Upper lobe of left lung (tissue), 4 donors: ENCODE measurements at regions not wholly inside any gene's neighbourhood (a gene's known extent, or its start where the extent isn't known, plus 50 kb on each side); places are given as distances from the start of the nearest gene placed in this dataset.

Source experiments
- POLR2AphosphoS5 ChIP-seq, 2 donors: sonication (generic); formaldehyde crosslinking; IDR thresholded peaks; one replicate each; pipeline ENCODE4 v1.5.1; 2017; ENCODE audit warnings: antibody characterized with exemption in 2 of 2
- TF ChIP-seq, protein P1 (sequence below), 6 experiments: fragments of 450-650 bp in 4 of 6; fragments of 200-600 bp in 2 of 6; sonication (generic) in 2 of 6; IDR thresholded peaks; one replicate each; pipeline ENCODE4 v1.5.1; 2016 to 2019; ENCODE audit warnings: antibody characterized with exemption in 6 of 6

DNA sequence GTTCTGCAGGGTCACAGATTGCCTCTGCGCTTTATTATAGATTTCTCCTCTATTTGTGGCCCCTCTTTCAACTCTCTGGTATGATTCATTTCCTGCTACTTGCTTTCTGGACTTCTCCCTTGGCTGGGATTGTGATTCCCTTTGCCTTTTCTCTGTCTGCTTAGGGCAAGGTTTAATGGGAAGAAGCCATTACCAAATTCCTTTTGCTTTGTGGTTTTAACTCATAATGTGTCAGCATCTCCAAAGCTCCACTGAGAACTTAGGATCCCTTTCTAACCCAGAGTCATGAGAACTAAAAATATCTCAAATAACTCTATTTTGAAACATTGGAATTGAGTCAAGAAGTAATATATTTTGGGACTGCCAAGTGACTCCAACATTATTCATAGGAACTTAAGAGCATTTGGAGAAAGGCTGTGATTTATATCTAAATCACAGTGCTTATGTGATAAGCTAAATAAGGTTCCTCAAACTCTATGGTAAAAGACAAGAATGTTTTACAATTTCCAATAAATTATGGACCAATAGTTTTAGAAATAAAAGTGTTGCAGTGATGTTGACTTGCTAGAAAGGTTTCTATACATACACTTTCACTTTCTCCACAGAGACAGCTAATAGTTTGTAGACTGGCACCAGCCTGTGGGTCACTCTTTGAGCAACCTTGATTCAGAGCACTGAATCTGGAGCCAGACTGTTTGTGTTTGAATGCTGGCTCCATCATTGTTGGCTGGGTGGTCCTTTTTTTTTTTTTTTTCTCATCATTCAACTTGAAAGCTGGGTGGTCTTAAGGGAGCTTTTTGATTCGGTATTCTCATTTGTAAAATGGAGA lies 93.9 kb downstream of the DACT1 start:
- TF ChIP-seq POLR2AphosphoS5 (IDR thresholded peaks at IDR 0.05): no peak
- TF ChIP-seq, protein P1, sequence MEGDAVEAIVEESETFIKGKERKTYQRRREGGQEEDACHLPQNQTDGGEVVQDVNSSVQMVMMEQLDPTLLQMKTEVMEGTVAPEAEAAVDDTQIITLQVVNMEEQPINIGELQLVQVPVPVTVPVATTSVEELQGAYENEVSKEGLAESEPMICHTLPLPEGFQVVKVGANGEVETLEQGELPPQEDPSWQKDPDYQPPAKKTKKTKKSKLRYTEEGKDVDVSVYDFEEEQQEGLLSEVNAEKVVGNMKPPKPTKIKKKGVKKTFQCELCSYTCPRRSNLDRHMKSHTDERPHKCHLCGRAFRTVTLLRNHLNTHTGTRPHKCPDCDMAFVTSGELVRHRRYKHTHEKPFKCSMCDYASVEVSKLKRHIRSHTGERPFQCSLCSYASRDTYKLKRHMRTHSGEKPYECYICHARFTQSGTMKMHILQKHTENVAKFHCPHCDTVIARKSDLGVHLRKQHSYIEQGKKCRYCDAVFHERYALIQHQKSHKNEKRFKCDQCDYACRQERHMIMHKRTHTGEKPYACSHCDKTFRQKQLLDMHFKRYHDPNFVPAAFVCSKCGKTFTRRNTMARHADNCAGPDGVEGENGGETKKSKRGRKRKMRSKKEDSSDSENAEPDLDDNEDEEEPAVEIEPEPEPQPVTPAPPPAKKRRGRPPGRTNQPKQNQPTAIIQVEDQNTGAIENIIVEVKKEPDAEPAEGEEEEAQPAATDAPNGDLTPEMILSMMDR (IDR thresholded peaks at IDR 0.05): no peak
